Peyer's patch (tissue), 4 donors: ENCODE measurements at regions not wholly inside any gene's neighbourhood (a gene's known extent, or its start where the extent isn't known, plus 50 kb on each side); places are given as distances from the start of the nearest gene placed in this dataset.
A peak's percentile ranks its signal among the peaks of the same experiment; 100 is the strongest.

Source experiments
- DNase-seq, 3 donors: peaks; one replicate each; pipeline ENCODE4 v3.0.0-alpha.2; 2017 to 2019
- H3K27ac ChIP-seq, 4 donors: fragments of 200-600 bp; sonication (generic); one replicate each; pipeline ENCODE4 v1.5.1; 2016 to 2019
- H3K27me3 ChIP-seq, 2 donors: fragments of 200-600 bp; sonication (generic); one replicate each; pipeline ENCODE4 v1.5.1; 2019
- H3K36me3 ChIP-seq, 3 donors: fragments of 200-600 bp; sonication (generic); one replicate each; pipeline ENCODE4 v1.5.1; 2016 to 2019
- H3K4me1 ChIP-seq, 4 donors: fragments of 200-600 bp; sonication (generic); one replicate each; pipeline ENCODE4 v1.5.1; 2016 to 2019
- H3K4me3 ChIP-seq, 4 donors: fragments of 200-600 bp; sonication (generic); 1 replicate in 3 of 4; 2 replicates in 1 of 4; pipeline ENCODE4 v1.5.1; 2016 to 2019; ENCODE audit warnings: mild to moderate bottlenecking in 1 of 4
- H3K9me3 ChIP-seq, 4 donors: fragments of 200-600 bp; sonication (generic); one replicate each; pipeline ENCODE4 v1.5.1; 2016 to 2019; ENCODE audit warnings: mild to moderate bottlenecking in 1 of 4
- CTCF ChIP-seq, 6 experiments: fragments of 450-650 bp in 4 of 6; fragments of 200-600 bp in 2 of 6; sonication (generic) in 1 of 6; IDR thresholded peaks; one replicate each; pipeline ENCODE4 v1.5.1; 2017 to 2019; ENCODE audit warnings: antibody characterized with exemption in 6 of 6, mild to moderate bottlenecking in 3 of 6, moderate library complexity in 1 of 6
- POLR2A ChIP-seq, 2 donors: fragments of 450-650 bp; IDR thresholded peaks; one replicate each; pipeline ENCODE4 v1.5.1; 2017; ENCODE audit warnings: antibody characterized with exemption in 2 of 2, mild to moderate bottlenecking in 2 of 2, moderate library complexity in 2 of 2

- DNase-seq: no peak
- Histone ChIP-seq H3K27ac (no peak overlapping the region), H3K4me1 (peaks cover 0 to 7% (median 0%) of the 10 kb centered on the region in 4 donors), H3K36me3 (no peaks in the 10 kb centered on the region), H3K9me3 (no peaks in the 10 kb centered on the region), H3K4me3 (peak overlapping the region in 1 of 4 donors; percentile 21), H3K27me3 (no peaks in the 10 kb centered on the region)
- no peak for TF ChIP-seq POLR2A (IDR thresholded peaks at IDR 0.05)
- TF ChIP-seq CTCF (IDR thresholded peaks at IDR 0.05): no peak
Measured at GRCh38 chr6:7672066-7673062, 53.5 kb upstream of the BMP6 start.

GRCh38 chr6:7673063-7673536, 52.8 kb upstream of the BMP6 start:
- DNase-seq: peak in 2 of 3 donors; percentile 50 to 55
- Histone ChIP-seq H3K4me1 (peaks cover 0 to 7% (median 0%) of the 10 kb centered on the region in 4 donors), H3K4me3 (peak overlapping the region in 1 of 4 donors; percentile 21), H3K27me3 (no peaks in the 10 kb centered on the region), H3K36me3 (no peaks in the 10 kb centered on the region), H3K9me3 (no peaks in the 10 kb centered on the region), H3K27ac (no peak overlapping the region)
- no peak for TF ChIP-seq CTCF (IDR thresholded peaks at IDR 0.05)
- no peak for TF ChIP-seq POLR2A (IDR thresholded peaks at IDR 0.05)

GRCh38 chr6:7674291-7674690, 51.6 kb upstream of the BMP6 start:
- Histone ChIP-seq H3K27me3 (no peaks in the 10 kb centered on the region), H3K27ac (no peak overlapping the region), H3K4me3 (no peak overlapping the region), H3K36me3 (no peaks in the 10 kb centered on the region), H3K9me3 (no peaks in the 10 kb centered on the region), H3K4me1 (peaks cover 0 to 7% (median 0%) of the 10 kb centered on the region in 4 donors)
- TF ChIP-seq POLR2A (IDR thresholded peaks at IDR 0.05): no peak
- TF ChIP-seq CTCF (IDR thresholded peaks at IDR 0.05): no peak
- no peak for DNase-seq

GRCh38 chr6:7675353-7675945, 50.5 kb upstream of the BMP6 start:
- Histone ChIP-seq H3K27me3 (no peaks in the 10 kb centered on the region), H3K36me3 (no peaks in the 10 kb centered on the region), H3K4me3 (no peak overlapping the region), H3K27ac (no peak overlapping the region), H3K4me1 (peaks cover 0 to 7% (median 0%) of the 10 kb centered on the region in 4 donors), H3K9me3 (no peaks in the 10 kb centered on the region)
- DNase-seq: no peak
- TF ChIP-seq CTCF (IDR thresholded peaks at IDR 0.05) (no peak), POLR2A (IDR thresholded peaks at IDR 0.05) (no peak)
